ENCODE measurements at regions not wholly inside any gene's neighbourhood (a gene's known extent, or its start where the extent isn't known, plus 50 kb on each side); places are given as distances from the start of the nearest gene placed in this dataset.

DNA sequence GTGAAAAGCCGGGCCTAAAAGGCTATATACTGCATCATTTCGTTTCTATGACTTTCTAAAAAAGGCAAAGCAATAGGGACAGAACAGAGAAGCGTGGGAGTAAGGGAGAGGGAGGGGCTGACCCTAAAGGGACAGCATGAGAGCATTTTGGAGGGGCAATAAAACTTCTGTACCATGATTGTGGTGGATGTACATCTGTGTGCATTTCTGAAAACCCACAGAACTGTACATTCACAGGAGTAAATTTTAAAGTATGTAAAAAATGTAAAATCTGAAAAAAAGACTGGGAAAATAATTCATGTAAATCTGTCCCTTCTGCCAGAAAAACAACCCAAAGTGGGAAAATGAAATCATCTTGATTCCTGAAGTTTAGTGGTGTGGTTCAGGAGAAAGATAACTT, 235.4 kb downstream of the CENPF start:
- H3K9me3 ChIP-seq = no peaks in the 10 kb centered on the region
- WGBS, 2 donors = 35 to 72% methylated on average over 3 of the region's 3 CpGs
- intact Hi-C loops (cut with DNase I) = no loop called here
- no peak for DNase-seq
- no peak overlapping the region for H3K27ac ChIP-seq
- H3K36me3 ChIP-seq = no peaks in the 10 kb centered on the region
- no peak overlapping the region for H3K4me3 ChIP-seq
- no peaks in the 10 kb centered on the region for H3K27me3 ChIP-seq
- H3K4me1 ChIP-seq = no peaks in the 10 kb centered on the region
- TF ChIP-seq EP300 (IDR thresholded peaks at IDR 0.05) (no peak), CTCF (IDR thresholded peaks at IDR 0.05) (no peak), POLR2A (IDR thresholded peaks at IDR 0.05) (no peak), POLR2AphosphoS5 (IDR thresholded peaks at IDR 0.05) (no peak)

DNA sequence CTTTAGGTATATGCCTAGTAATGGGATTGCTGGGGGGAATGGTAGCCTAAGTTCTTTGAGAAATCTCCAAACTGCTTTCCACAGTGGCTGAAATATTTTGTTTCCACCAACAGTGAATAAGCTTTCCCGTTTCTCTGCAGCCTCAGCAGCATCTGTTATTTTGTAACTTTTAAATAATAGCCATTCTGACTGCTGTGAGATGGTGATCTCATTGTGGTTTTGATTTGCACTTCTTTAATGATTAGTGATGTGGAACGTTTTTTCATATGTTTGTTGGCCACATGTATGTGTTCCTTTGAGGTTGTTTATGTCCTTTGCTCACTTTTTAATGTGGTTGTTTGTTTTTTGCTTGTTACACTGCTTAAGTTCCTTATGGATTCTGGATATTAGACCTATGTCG, 237.4 kb downstream of the CENPF start:
- no peak for DNase-seq
- Histone ChIP-seq H3K36me3 (no peaks in the 10 kb centered on the region), H3K4me3 (no peak overlapping the region), H3K27me3 (no peaks in the 10 kb centered on the region), H3K9me3 (no peaks in the 10 kb centered on the region), H3K27ac (no peak overlapping the region), H3K4me1 (no peaks in the 10 kb centered on the region)
- WGBS, 2 donors = 46 to 64% methylated on average over 3 of the region's 3 CpGs
- intact Hi-C loops (cut with DNase I) = no loop called here
- no peak for TF ChIP-seq POLR2AphosphoS5 (IDR thresholded peaks at IDR 0.05)
- TF ChIP-seq EP300 (IDR thresholded peaks at IDR 0.05) = no peak
- no peak for TF ChIP-seq CTCF (IDR thresholded peaks at IDR 0.05)
- no peak for TF ChIP-seq POLR2A (IDR thresholded peaks at IDR 0.05)

DNA sequence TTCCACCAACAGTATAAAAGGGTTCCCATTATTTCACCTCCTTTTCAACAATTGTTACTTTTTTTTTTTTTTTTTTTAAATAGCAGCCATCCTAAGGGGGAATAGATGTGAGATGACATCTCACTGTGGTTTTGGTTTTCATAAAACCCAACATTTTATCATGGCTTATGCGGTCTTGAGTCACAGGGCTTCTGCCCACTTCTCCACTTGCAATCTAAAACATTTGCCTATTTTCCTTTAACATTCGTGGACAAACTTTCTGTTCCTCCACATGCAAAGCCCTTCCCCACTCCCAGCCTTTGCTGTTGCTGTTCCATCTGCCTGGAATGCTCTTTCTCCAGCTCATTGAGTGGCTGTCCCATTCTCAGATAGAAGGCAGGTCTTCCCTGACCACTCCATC, 239.7 kb upstream of the KCNK2 start:
- 78 to 88% methylated on average over 2 of the region's 2 CpGs for WGBS, 2 donors
- no peak for TF ChIP-seq EP300 (IDR thresholded peaks at IDR 0.05)
- TF ChIP-seq POLR2A (IDR thresholded peaks at IDR 0.05) = no peak
- TF ChIP-seq POLR2AphosphoS5 (IDR thresholded peaks at IDR 0.05) = no peak
- TF ChIP-seq CTCF (IDR thresholded peaks at IDR 0.05) = no peak
- Histone ChIP-seq H3K27me3 (no peaks in the 10 kb centered on the region), H3K4me3 (no peak overlapping the region), H3K9me3 (no peaks in the 10 kb centered on the region), H3K36me3 (no peaks in the 10 kb centered on the region), H3K4me1 (peaks cover 0 to 7% (median 0%) of the 10 kb centered on the region in 4 donors), H3K27ac (no peak overlapping the region)
- no peak for DNase-seq
- intact Hi-C loops (cut with DNase I) = no loop called here

DNA sequence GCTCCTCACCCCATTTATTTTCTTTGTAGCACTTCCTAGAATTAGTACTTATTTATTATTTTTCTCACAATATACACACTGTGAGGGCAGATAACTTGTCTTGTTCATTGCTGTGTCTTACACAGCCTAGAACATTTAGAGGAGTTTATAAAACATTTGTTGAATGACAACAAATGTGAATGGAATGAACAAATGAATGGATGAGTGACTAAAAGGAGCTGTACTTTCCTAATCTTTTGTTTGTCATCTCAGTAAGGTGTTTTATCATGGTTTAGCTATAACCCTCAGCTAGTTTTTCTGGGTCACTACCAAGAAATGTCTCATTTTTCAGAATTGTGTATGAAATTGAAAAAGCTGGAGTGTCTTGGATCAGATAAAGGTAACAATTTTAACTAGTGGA, 239.3 kb upstream of the KCNK2 start:
- DNase-seq = no peak
- no peak overlapping the region for H3K4me3 ChIP-seq
- no peaks in the 10 kb centered on the region for H3K27me3 ChIP-seq
- no peak overlapping the region for H3K27ac ChIP-seq
- intact Hi-C loops (cut with DNase I) = no loop called here
- no peaks in the 10 kb centered on the region for H3K9me3 ChIP-seq
- no peak for TF ChIP-seq EP300 (IDR thresholded peaks at IDR 0.05)
- TF ChIP-seq POLR2AphosphoS5 (IDR thresholded peaks at IDR 0.05) = no peak
- TF ChIP-seq CTCF (IDR thresholded peaks at IDR 0.05) = no peak
- no peak for TF ChIP-seq POLR2A (IDR thresholded peaks at IDR 0.05)
- H3K36me3 ChIP-seq = no peaks in the 10 kb centered on the region
- H3K4me1 ChIP-seq = peaks cover 0 to 7% (median 0%) of the 10 kb centered on the region in 4 donors

- Histone ChIP-seq H3K36me3 (no peaks in the 10 kb centered on the region), H3K4me1 (peaks cover 0 to 7% (median 0%) of the 10 kb centered on the region in 4 donors), H3K27ac (no peak overlapping the region), H3K27me3 (no peaks in the 10 kb centered on the region), H3K4me3 (no peak overlapping the region), H3K9me3 (no peaks in the 10 kb centered on the region)
- 78 to 81% methylated on average over 4 of the region's 4 CpGs for WGBS, 2 donors
- DNase-seq = no peak
- no peak for TF ChIP-seq POLR2A (IDR thresholded peaks at IDR 0.05)
- no peak for TF ChIP-seq POLR2AphosphoS5 (IDR thresholded peaks at IDR 0.05)
- no peak for TF ChIP-seq CTCF (IDR thresholded peaks at IDR 0.05)
- no peak for TF ChIP-seq EP300 (IDR thresholded peaks at IDR 0.05)
- intact Hi-C loops (cut with DNase I) = no loop called here
Observed at GRCh38 chr1:214844319-214844718, 238.2 kb upstream of the KCNK2 start.

Measured in sigmoid colon (tissue), 6 donors.